ENCODE measurements at regions not wholly inside any gene's neighbourhood (a gene's known extent, or its start where the extent isn't known, plus 50 kb on each side); places are given as distances from the start of the nearest gene placed in this dataset.

DNA sequence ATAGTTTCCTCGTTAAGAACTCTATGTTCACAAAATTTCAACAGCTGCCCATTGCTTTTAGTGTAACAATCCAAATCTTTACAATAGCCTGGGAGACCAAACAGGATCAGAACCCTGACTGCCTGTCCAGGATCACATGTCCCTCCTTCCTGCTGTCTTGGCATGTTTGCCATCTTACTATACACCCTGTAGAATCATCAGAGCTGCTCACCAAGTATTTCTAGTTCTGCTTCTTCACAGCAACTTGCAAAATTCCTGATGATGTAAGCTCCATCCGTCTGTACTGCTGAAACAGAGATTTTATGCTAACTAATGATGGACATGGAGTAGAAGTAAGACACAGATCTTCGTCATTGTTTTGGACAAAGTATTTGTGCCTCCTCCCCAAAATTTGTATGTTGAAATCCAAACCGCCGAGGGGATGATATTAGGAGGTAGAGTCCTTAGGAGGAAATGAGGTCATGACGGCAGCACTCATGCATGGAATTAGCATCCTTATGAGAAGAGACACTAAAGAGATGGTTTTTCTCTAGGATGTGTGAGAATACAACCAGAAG, 464.9 kb upstream of the BRINP1 start:
- H3K9me3 Mint-ChIP-seq = peaks cover 4% of the 10 kb centered on the region
- no peaks in the 10 kb centered on the region for H3K27me3 Mint-ChIP-seq (ENCODE audit: low read depth)

DNA sequence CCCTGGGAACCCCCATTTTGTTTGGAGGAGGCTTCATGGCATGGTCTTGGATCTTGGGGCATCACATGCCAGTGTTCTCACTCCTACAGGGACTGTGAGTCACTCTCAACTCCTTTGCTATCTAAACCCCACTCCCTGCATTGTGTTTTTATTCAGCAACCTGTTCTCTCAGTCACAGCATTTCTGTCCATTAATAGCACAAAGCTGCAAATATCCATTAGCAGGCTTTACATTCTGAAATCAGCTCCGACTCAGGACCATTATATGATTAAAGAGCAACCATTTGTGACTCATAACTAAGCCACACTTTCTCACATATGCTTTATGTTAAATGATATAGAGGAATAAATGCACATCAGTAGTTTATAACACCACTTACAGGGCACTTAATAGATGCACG, 462.1 kb upstream of the BRINP1 start:
- Mint-ChIP-seq H3K27me3 (ENCODE audit: low read depth) (no peaks in the 10 kb centered on the region), H3K9me3 (no peaks in the 10 kb centered on the region), H3K36me3 (ENCODE audit: low read depth) (no peaks in the 10 kb centered on the region), H3K27ac (no peak overlapping the region), H3K4me3 (no peak overlapping the region), H3K4me1 (ENCODE audit: low read depth) (no peaks in the 10 kb centered on the region)

More for the DNA sequence above, 464.9 kb upstream of the BRINP1 start:
- H3K4me1 Mint-ChIP-seq (ENCODE audit: low read depth) = no peaks in the 10 kb centered on the region
- H3K27ac Mint-ChIP-seq = no peak overlapping the region
- H3K36me3 Mint-ChIP-seq (ENCODE audit: low read depth) = no peaks in the 10 kb centered on the region
- no peak overlapping the region for H3K4me3 Mint-ChIP-seq

DNA sequence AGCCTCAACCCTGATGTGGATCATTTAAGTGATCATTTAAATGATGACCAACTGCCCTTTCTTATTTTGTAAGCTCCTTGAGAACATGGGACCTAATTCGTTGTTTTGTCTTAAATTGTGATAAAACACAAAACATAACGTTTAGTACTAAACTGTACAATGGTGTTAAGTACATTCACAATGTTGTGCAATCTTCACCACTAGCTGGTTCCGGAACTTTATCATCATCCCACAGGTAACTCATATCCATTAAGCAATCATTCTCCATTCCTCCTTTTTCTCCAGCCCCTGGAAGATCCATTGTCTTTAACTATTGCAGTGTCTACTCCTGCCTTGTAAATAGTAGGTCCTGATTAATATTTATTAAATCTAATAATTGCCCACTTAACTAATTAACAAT, 460.5 kb upstream of the BRINP1 start:
- Mint-ChIP-seq H3K27me3 (ENCODE audit: low read depth) (no peaks in the 10 kb centered on the region), H3K36me3 (ENCODE audit: low read depth) (no peaks in the 10 kb centered on the region), H3K27ac (no peak overlapping the region), H3K9me3 (no peaks in the 10 kb centered on the region), H3K4me3 (no peak overlapping the region), H3K4me1 (ENCODE audit: low read depth) (no peaks in the 10 kb centered on the region)

DNA sequence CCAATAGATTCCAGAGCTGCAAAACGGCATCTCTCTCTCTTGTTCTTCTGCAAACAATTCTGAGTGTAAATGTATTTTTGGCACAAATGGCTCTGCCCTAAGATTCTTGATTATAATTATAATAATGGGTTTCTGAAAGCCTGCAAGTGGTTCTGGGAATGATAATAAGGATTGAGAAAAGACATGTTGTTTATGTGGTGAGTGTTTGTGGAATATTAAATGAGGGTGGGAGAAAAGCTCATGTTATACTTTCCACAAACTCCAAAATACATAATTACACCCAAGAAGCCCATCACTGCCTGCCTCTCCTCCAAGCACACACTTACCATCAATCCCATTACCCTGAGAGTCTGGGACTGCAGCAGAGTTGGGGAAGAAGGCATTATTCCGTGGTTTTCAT, 460.0 kb upstream of the BRINP1 start:
- no peaks in the 10 kb centered on the region for H3K36me3 Mint-ChIP-seq (ENCODE audit: low read depth)
- H3K9me3 Mint-ChIP-seq = no peaks in the 10 kb centered on the region
- no peak overlapping the region for H3K4me3 Mint-ChIP-seq
- no peak overlapping the region for H3K27ac Mint-ChIP-seq
- no peaks in the 10 kb centered on the region for H3K27me3 Mint-ChIP-seq (ENCODE audit: low read depth)
- no peaks in the 10 kb centered on the region for H3K4me1 Mint-ChIP-seq (ENCODE audit: low read depth)

DNA sequence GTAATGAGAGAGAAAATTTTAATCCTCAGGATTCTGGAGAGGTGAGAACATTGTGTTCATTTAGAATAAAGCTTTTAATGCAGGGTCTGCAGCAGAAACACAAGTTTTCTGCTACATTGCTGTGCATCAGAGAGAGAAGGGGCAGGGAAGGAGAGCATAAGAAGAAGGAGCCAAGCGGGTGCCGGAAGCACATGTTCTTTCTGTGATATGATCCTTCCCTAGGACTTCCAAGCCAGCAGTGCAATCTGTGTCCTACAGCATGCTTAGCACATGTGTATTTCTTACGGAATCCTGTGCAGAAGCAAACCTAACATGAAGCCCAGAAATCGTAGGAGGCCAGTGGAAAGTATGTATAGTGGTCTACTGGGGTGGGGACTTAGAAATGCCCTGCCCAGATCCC, 458.3 kb upstream of the BRINP1 start:
- Mint-ChIP-seq H3K4me3 (no peak overlapping the region), H3K4me1 (ENCODE audit: low read depth) (no peaks in the 10 kb centered on the region), H3K27me3 (ENCODE audit: low read depth) (no peaks in the 10 kb centered on the region), H3K9me3 (no peaks in the 10 kb centered on the region), H3K27ac (no peak overlapping the region), H3K36me3 (ENCODE audit: low read depth) (no peaks in the 10 kb centered on the region)

- no peak overlapping the region for H3K27ac Mint-ChIP-seq
- no peaks in the 10 kb centered on the region for H3K27me3 Mint-ChIP-seq (ENCODE audit: low read depth)
- H3K9me3 Mint-ChIP-seq = no peaks in the 10 kb centered on the region
- H3K4me1 Mint-ChIP-seq (ENCODE audit: low read depth) = no peaks in the 10 kb centered on the region
- H3K36me3 Mint-ChIP-seq (ENCODE audit: low read depth) = no peaks in the 10 kb centered on the region
- H3K4me3 Mint-ChIP-seq = no peak overlapping the region
Observed at GRCh38 chr9:119827126-119827525, 457.9 kb upstream of the BRINP1 start.

DNA sequence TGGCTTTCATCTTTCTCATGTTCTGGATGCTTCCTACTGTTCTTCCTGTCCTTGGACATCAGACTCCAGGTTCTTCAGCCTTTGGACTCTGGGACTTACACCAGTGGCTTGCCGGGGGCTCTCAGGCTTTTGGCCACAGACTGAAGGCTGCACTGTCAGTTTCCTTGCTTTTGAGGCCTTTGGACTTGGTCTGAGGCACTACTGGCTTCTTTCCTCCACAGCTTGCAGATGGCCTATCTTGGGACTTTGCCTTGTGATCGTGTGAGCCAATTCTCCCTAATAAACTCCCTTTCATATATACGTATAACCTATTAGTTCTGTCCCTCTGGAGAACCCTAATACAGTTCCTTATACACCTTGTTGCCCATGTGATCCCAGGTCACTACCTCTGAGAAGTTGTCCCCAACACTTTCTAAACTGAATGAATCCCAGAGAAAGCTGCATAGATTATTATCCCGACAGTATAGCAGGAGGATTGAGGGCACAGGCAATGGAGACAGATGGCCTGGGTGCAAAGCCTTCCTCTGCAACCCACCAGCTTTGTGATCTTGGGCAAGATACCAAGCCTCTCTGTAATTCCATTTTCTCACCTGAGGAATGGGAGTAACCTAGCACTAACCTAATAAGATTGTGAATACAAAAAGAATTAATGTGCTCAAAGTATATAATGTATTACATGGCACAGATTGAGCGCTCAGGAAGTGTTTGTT, 449.6 kb upstream of the BRINP1 start:
- Mint-ChIP-seq H3K27ac (no peak overlapping the region), H3K27me3 (ENCODE audit: low read depth) (no peaks in the 10 kb centered on the region), H3K9me3 (no peaks in the 10 kb centered on the region), H3K36me3 (ENCODE audit: low read depth) (no peaks in the 10 kb centered on the region), H3K4me3 (no peak overlapping the region), H3K4me1 (ENCODE audit: low read depth) (no peaks in the 10 kb centered on the region)

DNA sequence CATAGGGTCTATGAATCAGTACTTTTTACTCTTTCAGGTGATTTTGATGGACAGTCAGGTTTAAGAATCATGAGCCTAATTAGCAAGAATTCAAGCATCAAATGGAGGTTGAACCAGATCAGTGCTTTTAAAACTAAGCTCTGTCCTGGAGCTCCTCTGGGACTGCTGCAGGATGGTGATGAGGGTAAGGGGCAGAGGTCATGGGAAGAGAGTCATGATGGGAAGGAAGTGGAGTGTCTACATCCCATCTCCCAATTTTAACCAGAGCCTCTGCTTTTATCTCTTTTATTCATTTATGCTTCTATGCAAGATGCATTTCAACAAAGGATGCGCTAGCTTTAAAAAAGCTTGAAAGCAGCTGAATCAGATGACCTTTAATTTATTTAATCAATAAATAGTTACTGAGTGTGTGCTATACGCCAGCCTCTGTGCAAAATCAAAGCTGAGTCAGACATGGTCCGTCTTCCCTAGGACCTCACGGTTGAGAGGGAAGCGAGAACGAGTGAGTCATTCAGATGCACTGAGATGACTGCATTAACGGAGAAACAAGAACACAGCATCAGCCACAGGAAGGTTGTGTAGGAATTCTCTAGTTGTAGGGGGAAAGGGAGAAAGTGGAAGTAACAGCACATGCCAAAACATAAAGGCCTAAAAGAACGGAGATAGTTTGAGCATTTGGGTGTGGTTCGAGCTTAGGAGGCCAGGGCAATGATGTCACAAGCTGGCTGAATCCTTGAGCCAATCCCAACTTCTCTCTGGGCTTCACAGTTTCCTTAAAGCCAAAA, 441.6 kb upstream of the BRINP1 start:
- Mint-ChIP-seq H3K27me3 (ENCODE audit: low read depth) (no peaks in the 10 kb centered on the region), H3K4me3 (no peak overlapping the region), H3K27ac (no peak overlapping the region), H3K4me1 (ENCODE audit: low read depth) (no peaks in the 10 kb centered on the region), H3K36me3 (ENCODE audit: low read depth) (no peaks in the 10 kb centered on the region), H3K9me3 (no peaks in the 10 kb centered on the region)

DNA sequence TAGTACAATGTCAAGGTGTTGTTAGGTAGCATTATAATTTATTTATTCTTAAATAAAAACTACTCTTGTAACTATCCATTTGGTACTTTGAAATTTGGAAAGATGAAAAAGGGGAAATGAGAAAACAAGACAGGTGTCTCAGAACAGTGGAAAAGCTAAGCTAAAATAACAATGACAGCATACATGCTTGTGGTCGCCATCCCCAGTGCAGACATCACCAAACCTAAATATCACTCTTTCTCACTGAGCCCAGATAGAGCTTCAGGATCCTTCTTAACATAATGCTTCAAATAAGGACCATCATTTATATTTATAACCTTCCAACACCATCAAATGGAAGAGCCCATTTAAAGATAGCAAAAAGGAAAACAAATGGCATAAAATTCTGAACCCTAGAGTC, 434.4 kb upstream of the BRINP1 start:
- no peaks in the 10 kb centered on the region for H3K4me1 Mint-ChIP-seq (ENCODE audit: low read depth)
- no peak overlapping the region for H3K4me3 Mint-ChIP-seq
- H3K36me3 Mint-ChIP-seq (ENCODE audit: low read depth) = no peaks in the 10 kb centered on the region
- H3K9me3 Mint-ChIP-seq = no peaks in the 10 kb centered on the region
- no peak overlapping the region for H3K27ac Mint-ChIP-seq
- no peaks in the 10 kb centered on the region for H3K27me3 Mint-ChIP-seq (ENCODE audit: low read depth)

DNA sequence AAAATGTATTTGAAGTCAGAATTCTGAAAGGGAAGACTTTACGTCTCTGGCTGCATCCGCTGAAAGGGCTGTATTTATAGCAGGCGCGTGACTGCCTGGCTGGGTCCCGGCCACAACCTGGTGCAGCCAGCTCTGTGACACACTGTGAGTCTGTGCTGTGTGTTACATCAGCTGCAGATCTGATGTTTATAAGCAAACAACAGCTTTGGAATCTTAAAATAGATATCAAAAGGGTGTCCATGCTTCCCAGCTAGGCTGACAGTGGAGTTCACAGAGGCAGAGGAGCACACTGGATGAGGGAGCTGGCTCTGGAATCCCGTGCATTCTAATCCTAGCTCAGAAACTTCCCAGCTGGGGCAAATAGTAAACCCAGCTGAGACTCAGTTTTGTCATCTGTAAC, 433.4 kb upstream of the BRINP1 start:
- Mint-ChIP-seq H3K27ac (no peak overlapping the region), H3K27me3 (ENCODE audit: low read depth) (no peaks in the 10 kb centered on the region), H3K9me3 (no peaks in the 10 kb centered on the region), H3K36me3 (ENCODE audit: low read depth) (no peaks in the 10 kb centered on the region), H3K4me1 (ENCODE audit: low read depth) (no peaks in the 10 kb centered on the region), H3K4me3 (no peak overlapping the region)

- H3K4me1 Mint-ChIP-seq (ENCODE audit: low read depth) = no peaks in the 10 kb centered on the region
- H3K36me3 Mint-ChIP-seq (ENCODE audit: low read depth) = no peaks in the 10 kb centered on the region
- H3K27me3 Mint-ChIP-seq (ENCODE audit: low read depth) = no peaks in the 10 kb centered on the region
- no peaks in the 10 kb centered on the region for H3K9me3 Mint-ChIP-seq
- no peak overlapping the region for H3K4me3 Mint-ChIP-seq
- no peak overlapping the region for H3K27ac Mint-ChIP-seq
Observed at GRCh38 chr9:119802133-119802532, 432.9 kb upstream of the BRINP1 start.

GRCh38 chr9:119801311-119801710, 432.1 kb upstream of the BRINP1 start:
- Mint-ChIP-seq H3K9me3 (no peaks in the 10 kb centered on the region), H3K4me3 (no peak overlapping the region), H3K27me3 (ENCODE audit: low read depth) (no peaks in the 10 kb centered on the region), H3K36me3 (ENCODE audit: low read depth) (no peaks in the 10 kb centered on the region), H3K27ac (no peak overlapping the region), H3K4me1 (ENCODE audit: low read depth) (no peaks in the 10 kb centered on the region)

DNA sequence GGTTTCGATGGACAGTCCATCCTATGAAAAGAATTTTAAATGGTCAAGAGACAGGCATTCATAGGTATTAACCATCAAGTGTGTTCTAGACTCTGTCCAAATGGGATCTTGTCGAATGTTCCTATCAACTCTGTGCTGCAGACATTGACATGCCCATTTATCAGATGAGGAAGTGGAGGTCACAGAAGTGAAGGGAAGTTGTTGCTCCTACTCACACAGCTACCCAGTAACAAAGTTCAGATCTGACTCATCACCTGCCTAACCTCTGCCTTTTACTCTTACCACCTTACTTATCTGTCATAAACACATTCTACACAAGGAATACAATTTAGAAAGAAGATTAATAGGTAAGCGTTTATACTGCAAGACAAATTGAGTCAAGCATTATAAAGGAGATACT, 426.2 kb upstream of the BRINP1 start:
- no peaks in the 10 kb centered on the region for H3K36me3 Mint-ChIP-seq (ENCODE audit: low read depth)
- no peaks in the 10 kb centered on the region for H3K27me3 Mint-ChIP-seq (ENCODE audit: low read depth)
- H3K9me3 Mint-ChIP-seq = no peaks in the 10 kb centered on the region
- no peak overlapping the region for H3K4me3 Mint-ChIP-seq
- H3K4me1 Mint-ChIP-seq (ENCODE audit: low read depth) = no peaks in the 10 kb centered on the region
- no peak overlapping the region for H3K27ac Mint-ChIP-seq

GRCh38 chr9:119794836-119795235, 425.6 kb upstream of the BRINP1 start:
- H3K4me1 Mint-ChIP-seq (ENCODE audit: low read depth) = no peaks in the 10 kb centered on the region
- no peaks in the 10 kb centered on the region for H3K9me3 Mint-ChIP-seq
- H3K27ac Mint-ChIP-seq = no peak overlapping the region
- H3K27me3 Mint-ChIP-seq (ENCODE audit: low read depth) = no peaks in the 10 kb centered on the region
- no peaks in the 10 kb centered on the region for H3K36me3 Mint-ChIP-seq (ENCODE audit: low read depth)
- no peak overlapping the region for H3K4me3 Mint-ChIP-seq

GRCh38 chr9:119793218-119793617, 424.0 kb upstream of the BRINP1 start:
- H3K36me3 Mint-ChIP-seq (ENCODE audit: low read depth) = no peaks in the 10 kb centered on the region
- H3K27ac Mint-ChIP-seq = no peak overlapping the region
- H3K9me3 Mint-ChIP-seq = no peaks in the 10 kb centered on the region
- H3K27me3 Mint-ChIP-seq (ENCODE audit: low read depth) = no peaks in the 10 kb centered on the region
- H3K4me1 Mint-ChIP-seq (ENCODE audit: low read depth) = no peaks in the 10 kb centered on the region
- H3K4me3 Mint-ChIP-seq = no peak overlapping the region
